ENCODE measurements at regions not wholly inside any gene's neighbourhood (a gene's known extent, or its start where the extent isn't known, plus 50 kb on each side); places are given as distances from the start of the nearest gene placed in this dataset.

- H3K9me3 ChIP-seq: no peaks in the 10 kb centered on the region
- intact Hi-C loops (cut with DNase I): no loop called here
- 89% methylated on average over 5 of the region's 5 CpGs for WGBS, 2 donors
- no peak for DNase-seq
- no peaks in the 10 kb centered on the region for H3K27me3 ChIP-seq
- no peaks in the 10 kb centered on the region for H3K36me3 ChIP-seq
- no peak overlapping the region for H3K4me3 ChIP-seq (replicated peaks in 1 of 3)
- TF ChIP-seq POLR2A (IDR thresholded peaks at IDR 0.05) (no peak), CTCF (IDR thresholded peaks at IDR 0.05) (no peak)
- peaks cover 7 to 15% of the 10 kb centered on the region in 2 donors for H3K4me1 ChIP-seq
- H3K27ac ChIP-seq: no peak overlapping the region
Measured at GRCh38 chr1:221888801-221889200, 146.9 kb upstream of the DUSP10 start.

DNA sequence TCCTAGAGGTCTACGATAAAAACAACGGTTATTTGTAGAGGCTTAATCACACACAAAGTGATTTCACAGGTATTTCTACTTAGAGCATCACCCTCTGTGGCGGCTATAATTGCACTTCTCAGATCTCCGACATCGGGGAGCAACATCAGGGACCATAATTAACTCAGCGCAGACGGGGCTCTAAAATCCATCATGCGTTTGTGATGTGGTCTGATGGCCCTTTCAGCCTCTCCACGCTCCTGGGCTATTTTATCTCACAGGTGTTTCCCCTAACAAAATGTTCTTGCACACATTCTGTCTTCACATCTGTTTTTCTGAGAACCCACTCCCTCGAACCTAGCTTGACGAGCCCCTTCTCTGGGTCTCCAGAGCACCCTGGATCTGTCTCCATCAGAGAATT is 146.3 kb upstream of the DUSP10 start:
- Histone ChIP-seq H3K27ac (no peak overlapping the region), H3K9me3 (no peaks in the 10 kb centered on the region), H3K4me1 (peaks cover 7 to 15% of the 10 kb centered on the region in 2 donors), H3K36me3 (no peaks in the 10 kb centered on the region), H3K27me3 (no peaks in the 10 kb centered on the region), H3K4me3 (replicated peaks in 1 of 3) (no peak overlapping the region)
- intact Hi-C loops (cut with DNase I): no loop called here
- 92 to 93% methylated on average over 11 of the region's 11 CpGs for WGBS, 2 donors
- no peak for DNase-seq
- TF ChIP-seq CTCF (IDR thresholded peaks at IDR 0.05): no peak

GRCh38 chr1:221887758-221888157 is 145.9 kb upstream of the DUSP10 start:
- Histone ChIP-seq H3K4me1 (peaks cover 7 to 15% of the 10 kb centered on the region in 2 donors), H3K27ac (no peak overlapping the region), H3K36me3 (no peaks in the 10 kb centered on the region), H3K27me3 (no peaks in the 10 kb centered on the region), H3K9me3 (no peaks in the 10 kb centered on the region), H3K4me3 (replicated peaks in 1 of 3) (no peak overlapping the region)
- TF ChIP-seq POLR2A (IDR thresholded peaks at IDR 0.05) (no peak), CTCF (IDR thresholded peaks at IDR 0.05) (no peak)
- WGBS, 2 donors: 91 to 97% methylated on average over 2 of the region's 2 CpGs
- no peak for DNase-seq
- intact Hi-C loops (cut with DNase I): no loop called here

DNA sequence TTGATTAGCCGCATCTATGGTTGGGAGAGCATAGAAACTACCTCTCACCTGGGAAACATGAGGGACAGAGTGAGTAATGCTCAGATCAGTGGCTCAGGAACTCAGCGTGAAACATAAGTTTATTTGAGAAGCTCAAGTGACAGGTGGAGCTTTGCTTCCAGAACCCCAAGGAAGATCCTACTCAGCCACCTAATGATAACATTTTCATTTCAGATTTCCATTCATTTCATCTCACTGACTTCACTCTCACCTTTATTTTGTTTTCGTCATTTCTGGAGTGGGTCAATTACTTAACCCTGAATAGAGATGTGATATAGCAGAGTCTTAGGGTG is 145.5 kb upstream of the DUSP10 start:
- no peak overlapping the region for H3K4me3 ChIP-seq (replicated peaks in 1 of 3)
- TF ChIP-seq CTCF (IDR thresholded peaks at IDR 0.05) (no peak), POLR2A (IDR thresholded peaks at IDR 0.05) (no peak)
- peaks cover 7 to 15% of the 10 kb centered on the region in 2 donors for H3K4me1 ChIP-seq
- 67 to 79% methylated on average over 3 of the region's 3 CpGs for WGBS, 2 donors
- H3K27me3 ChIP-seq: no peaks in the 10 kb centered on the region
- H3K27ac ChIP-seq: no peak overlapping the region
- H3K36me3 ChIP-seq: no peaks in the 10 kb centered on the region
- no peaks in the 10 kb centered on the region for H3K9me3 ChIP-seq
- no peak for DNase-seq
- intact Hi-C loops (cut with DNase I): no loop called here

DNA sequence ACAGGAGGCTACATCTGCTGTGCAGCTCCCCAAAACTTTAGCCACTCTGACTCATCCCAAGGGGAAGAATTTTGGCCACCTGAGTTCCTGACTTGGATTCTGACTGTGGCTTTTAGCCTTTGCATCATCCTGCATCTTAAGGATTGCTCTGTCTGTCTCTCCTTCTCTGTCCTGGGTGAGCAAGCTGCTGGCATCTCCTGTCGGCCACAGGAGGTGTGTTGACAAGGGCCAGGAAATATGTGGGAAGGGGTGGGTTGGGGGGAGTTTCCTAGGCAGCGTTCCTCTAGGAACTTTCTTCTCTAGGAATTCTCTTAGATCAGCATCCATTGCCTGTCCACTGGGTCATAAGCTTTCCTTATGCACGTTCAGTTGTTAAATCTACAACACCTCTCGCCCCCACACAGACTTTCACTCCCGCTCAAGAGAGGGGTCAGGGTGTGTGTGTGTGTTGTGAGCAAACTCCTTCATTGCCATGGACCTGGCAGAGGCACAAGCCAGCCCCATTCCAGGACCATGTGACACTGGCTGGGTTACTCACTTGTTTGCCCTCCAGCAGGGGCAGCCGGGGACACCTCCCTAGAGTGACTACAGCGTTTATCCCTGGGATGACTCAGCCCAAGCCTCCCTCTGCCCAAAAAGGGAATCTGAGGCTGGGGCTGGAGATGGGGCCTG is 145.0 kb upstream of the DUSP10 start:
- peak; percentile 49 to 60 for DNase-seq
- Histone ChIP-seq H3K27ac (no peak overlapping the region), H3K36me3 (no peaks in the 10 kb centered on the region), H3K4me1 (peaks cover 7 to 15% of the 10 kb centered on the region in 2 donors), H3K4me3 (replicated peaks in 1 of 3) (no peak overlapping the region), H3K27me3 (no peaks in the 10 kb centered on the region), H3K9me3 (no peaks in the 10 kb centered on the region)
- 34 to 45% methylated on average over 7 of the region's 7 CpGs for WGBS, 2 donors
- intact Hi-C loops (cut with DNase I): no loop called here
- no peak for TF ChIP-seq POLR2A (IDR thresholded peaks at IDR 0.05)
- TF ChIP-seq CTCF (IDR thresholded peaks at IDR 0.05): no peak
